CD4-positive, alpha-beta T cell (primary cell): ENCODE measurements at regions not wholly inside any gene's neighbourhood (a gene's known extent, or its start where the extent isn't known, plus 50 kb on each side); places are given as distances from the start of the nearest gene placed in this dataset.

Experiments
- ATAC-seq: fragments of 200-7000 bp; cut with Tn5 transposase; one replicate; pipeline ENCODE4 v1.10.0; 2022; ENCODE audit warnings: mild to moderate bottlenecking; ENCODE audit not compliant: poor library complexity
- CTCF ChIA-PET: fragments of 350-600 bp; sonication (Branson Sonifier 250); formaldehyde crosslinking; loops from one replicate; lab custom pipeline; 2021; ENCODE audit warnings: antibody characterized with exemption, inconsistent platforms; lab: Charles Lee
- POLR2A ChIA-PET: fragments of 350-600 bp; sonication (Branson Sonifier 250); formaldehyde crosslinking; loops from one replicate; lab custom pipeline; 2021; ENCODE audit warnings: antibody characterized with exemption, inconsistent platforms; lab: Charles Lee
- DNase-seq, 14 experiments: peaks; one replicate each; pipeline ENCODE4 v3.0.0-alpha.2; 2013 to 2020; ENCODE audit warnings: mixed read lengths in 2 of 14
- H3K27ac ChIP-seq, 2 donors: one replicate each; pipeline versions ENCODE4 v1.5.1 to v1.7.0; 2013; ENCODE audit warnings: low read length in 2 of 2, low read depth in 1 of 2, mild to moderate bottlenecking in 1 of 2
- H3K27me3 ChIP-seq, 2 experiments: 1 replicate in 1 of 2; 2 replicates in 1 of 2; pipeline versions ENCODE4 v1.6.1 to v1.7.0; 2013; ENCODE audit warnings: low read length in 2 of 2, control low read depth in 1 of 2, mild to moderate bottlenecking in 1 of 2, moderate library complexity in 1 of 2; ENCODE audit not compliant: insufficient read depth in 2 of 2, control insufficient read depth in 1 of 2
- H3K36me3 ChIP-seq: one replicate; pipeline ENCODE4 v1.6.1; 2013; ENCODE audit warnings: low read length, control low read depth; ENCODE audit not compliant: insufficient read depth
- H3K4me1 ChIP-seq: one replicate; pipeline ENCODE4 v1.6.1; 2013; ENCODE audit warnings: low read length, control low read depth; ENCODE audit not compliant: insufficient read depth
- H3K4me3 ChIP-seq: one replicate; pipeline ENCODE4 v1.5.1; 2013; ENCODE audit warnings: mild to moderate bottlenecking, low read length, moderate library complexity
- H3K9me3 ChIP-seq, 2 experiments: 1 replicate in 1 of 2; 2 replicates in 1 of 2; pipeline versions ENCODE4 v1.6.1 to v1.7.0; 2013; ENCODE audit warnings: low read length in 2 of 2, mild to moderate bottlenecking in 2 of 2, control low read depth in 1 of 2, moderate library complexity in 1 of 2; ENCODE audit not compliant: control insufficient read depth in 1 of 2, insufficient read depth in 1 of 2
- H3K27ac Mint-ChIP-seq: one replicate; pipeline ENCODE4 v1.8.0; 2020; ENCODE audit warnings: mixed read lengths
- H3K27me3 Mint-ChIP-seq: one replicate; pipeline ENCODE4 v1.8.0; 2021; ENCODE audit warnings: mixed read lengths
- H3K36me3 Mint-ChIP-seq: one replicate; pipeline ENCODE4 v1.8.0; 2021; ENCODE audit warnings: low read depth, mixed read lengths
- H3K4me1 Mint-ChIP-seq: one replicate; pipeline ENCODE4 v1.8.0; 2021; ENCODE audit warnings: low read depth, mixed read lengths
- H3K4me3 Mint-ChIP-seq: one replicate; pipeline ENCODE4 v1.8.0; 2020; ENCODE audit warnings: mild to moderate bottlenecking, mixed read lengths
- H3K9me3 Mint-ChIP-seq: one replicate; pipeline ENCODE4 v1.8.0; 2020; ENCODE audit warnings: mixed read lengths
- intact Hi-C, 2 experiments: fragments of 100-400 bp; cut with DNase I in 1 of 2; cut with micrococcal nuclease in 1 of 2; formaldehyde crosslinking; loops; one replicate each; pipeline versions ENCODE4 v1.15.1 to v1.9.0; 2023 to 2025; cut with DNase I, micrococcal nuclease
- TF ChIP-seq, protein P1 (sequence below): fragments of 200-600 bp; IDR thresholded peaks from one replicate; pipeline ENCODE4 v1.8.0; 2022; ENCODE audit warnings: antibody characterized with exemption, mild to moderate bottlenecking

DNA sequence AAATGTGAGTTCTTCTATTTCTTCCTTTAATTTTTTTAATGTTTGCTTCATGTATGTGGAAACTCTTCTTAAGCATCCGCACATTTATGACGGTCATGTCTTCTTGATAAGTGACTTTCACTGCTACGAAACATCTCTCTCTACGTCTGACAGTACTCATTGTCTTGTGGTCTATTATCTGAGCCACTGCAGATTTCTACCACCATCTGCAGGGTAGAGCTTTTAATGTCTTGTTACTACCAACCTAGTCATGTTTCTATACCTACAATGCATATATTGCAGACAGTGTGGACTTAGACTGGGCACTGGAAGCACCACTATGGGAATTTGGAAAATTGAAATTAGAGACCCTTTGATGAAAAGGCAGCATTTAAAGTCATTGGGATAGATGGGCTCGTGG lies 75.4 kb upstream of the ARHGEF7 start:
- intact Hi-C loops: no loop called here
- TF ChIP-seq, protein P1, sequence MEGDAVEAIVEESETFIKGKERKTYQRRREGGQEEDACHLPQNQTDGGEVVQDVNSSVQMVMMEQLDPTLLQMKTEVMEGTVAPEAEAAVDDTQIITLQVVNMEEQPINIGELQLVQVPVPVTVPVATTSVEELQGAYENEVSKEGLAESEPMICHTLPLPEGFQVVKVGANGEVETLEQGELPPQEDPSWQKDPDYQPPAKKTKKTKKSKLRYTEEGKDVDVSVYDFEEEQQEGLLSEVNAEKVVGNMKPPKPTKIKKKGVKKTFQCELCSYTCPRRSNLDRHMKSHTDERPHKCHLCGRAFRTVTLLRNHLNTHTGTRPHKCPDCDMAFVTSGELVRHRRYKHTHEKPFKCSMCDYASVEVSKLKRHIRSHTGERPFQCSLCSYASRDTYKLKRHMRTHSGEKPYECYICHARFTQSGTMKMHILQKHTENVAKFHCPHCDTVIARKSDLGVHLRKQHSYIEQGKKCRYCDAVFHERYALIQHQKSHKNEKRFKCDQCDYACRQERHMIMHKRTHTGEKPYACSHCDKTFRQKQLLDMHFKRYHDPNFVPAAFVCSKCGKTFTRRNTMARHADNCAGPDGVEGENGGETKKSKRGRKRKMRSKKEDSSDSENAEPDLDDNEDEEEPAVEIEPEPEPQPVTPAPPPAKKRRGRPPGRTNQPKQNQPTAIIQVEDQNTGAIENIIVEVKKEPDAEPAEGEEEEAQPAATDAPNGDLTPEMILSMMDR: no peak
- H3K27me3 Mint-ChIP-seq: peaks cover 19% of the 10 kb centered on the region
- DNase-seq: no peak
- no peak for ATAC-seq
- H3K4me3 Mint-ChIP-seq: no peak overlapping the region
- ChIA-PET POLR2A (no interaction called here), CTCF (interaction anchor here (0.5 kb wide), 1 partner anchor 28 kb away, joined by 6 read pairs; no protein-coding TSS in a partner anchor)
- H3K27ac Mint-ChIP-seq: no peak overlapping the region
- no peaks in the 10 kb centered on the region for H3K36me3 ChIP-seq
- no peaks in the 10 kb centered on the region for H3K4me1 Mint-ChIP-seq
- H3K4me3 ChIP-seq: no peak overlapping the region
- no peaks in the 10 kb centered on the region for H3K4me1 ChIP-seq
- H3K9me3 ChIP-seq: no peaks in the 10 kb centered on the region
- no peaks in the 10 kb centered on the region for H3K9me3 Mint-ChIP-seq
- H3K27ac ChIP-seq: no peak overlapping the region
- H3K27me3 ChIP-seq: peaks cover 0 to 6% of the 10 kb centered on the region in 2 experiments
- no peaks in the 10 kb centered on the region for H3K36me3 Mint-ChIP-seq

DNA sequence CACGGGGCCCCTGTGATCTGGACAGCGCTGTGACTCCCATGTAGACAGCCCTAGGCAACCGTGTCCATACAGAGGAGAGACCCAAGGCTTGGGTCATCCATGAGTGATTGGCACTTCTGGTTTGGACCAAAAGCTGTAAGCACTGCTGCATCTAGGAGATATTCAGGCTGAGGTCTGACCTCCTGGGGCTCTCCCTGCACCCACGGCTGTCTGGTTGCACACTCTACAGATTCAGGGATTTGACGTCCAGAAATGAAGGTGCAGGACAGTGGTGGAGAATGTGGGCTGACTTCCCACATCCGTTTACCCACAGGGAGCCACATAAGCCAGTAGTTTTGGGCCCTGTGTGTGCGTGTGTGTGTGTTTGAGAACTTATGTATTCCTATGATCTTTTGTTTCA lies 76.2 kb upstream of the ARHGEF7 start:
- no peak overlapping the region for H3K4me3 ChIP-seq
- CTCF ChIA-PET: no interaction called here
- H3K4me1 ChIP-seq: no peaks in the 10 kb centered on the region
- Mint-ChIP-seq H3K4me1 (no peaks in the 10 kb centered on the region), H3K27ac (no peak overlapping the region), H3K36me3 (no peaks in the 10 kb centered on the region), H3K9me3 (no peaks in the 10 kb centered on the region), H3K4me3 (no peak overlapping the region), H3K27me3 (peaks cover 19% of the 10 kb centered on the region)
- no peaks in the 10 kb centered on the region for H3K36me3 ChIP-seq
- intact Hi-C loops: no loop called here
- DNase-seq (no peak), ATAC-seq (no peak)
- TF ChIP-seq, protein P1: no peak
- peaks cover 0 to 6% of the 10 kb centered on the region in 2 experiments for H3K27me3 ChIP-seq
- POLR2A ChIA-PET: no interaction called here
- H3K27ac ChIP-seq: no peak overlapping the region
- no peaks in the 10 kb centered on the region for H3K9me3 ChIP-seq

- ATAC-seq (no peak), DNase-seq (no peak)
- no peaks in the 10 kb centered on the region for H3K9me3 ChIP-seq
- Mint-ChIP-seq H3K27ac (no peak overlapping the region), H3K4me1 (no peaks in the 10 kb centered on the region), H3K36me3 (no peaks in the 10 kb centered on the region), H3K4me3 (no peak overlapping the region), H3K9me3 (no peaks in the 10 kb centered on the region), H3K27me3 (peaks cover 20% of the 10 kb centered on the region)
- intact Hi-C loops: no loop called here
- CTCF ChIA-PET: no interaction called here
- POLR2A ChIA-PET: no interaction called here
- no peak overlapping the region for H3K4me3 ChIP-seq
- H3K4me1 ChIP-seq: no peaks in the 10 kb centered on the region
- no peak overlapping the region for H3K27ac ChIP-seq
- no peaks in the 10 kb centered on the region for H3K36me3 ChIP-seq
- peaks cover 0 to 6% of the 10 kb centered on the region in 2 experiments for H3K27me3 ChIP-seq
- TF ChIP-seq, protein P1: no peak
These were observed 77.2 kb upstream of the ARHGEF7 start for GRCh38 chr13:111037927-111038326.
